Fibroblast of skin of right quadriceps (primary cell): ENCODE measurements at regions not wholly inside any gene's neighbourhood (a gene's known extent, or its start where the extent isn't known, plus 50 kb on each side); places are given as distances from the start of the nearest gene placed in this dataset.
"Not testable (repeated sequence)": the region's sequence is repeated elsewhere in the genome, so short reads cannot be mapped to it uniquely, and the experiment has no call there.

Source experiments
- DNase-seq: peaks from one replicate; pipeline ENCODE4 v3.0.0-alpha.2; 2013

DNA sequence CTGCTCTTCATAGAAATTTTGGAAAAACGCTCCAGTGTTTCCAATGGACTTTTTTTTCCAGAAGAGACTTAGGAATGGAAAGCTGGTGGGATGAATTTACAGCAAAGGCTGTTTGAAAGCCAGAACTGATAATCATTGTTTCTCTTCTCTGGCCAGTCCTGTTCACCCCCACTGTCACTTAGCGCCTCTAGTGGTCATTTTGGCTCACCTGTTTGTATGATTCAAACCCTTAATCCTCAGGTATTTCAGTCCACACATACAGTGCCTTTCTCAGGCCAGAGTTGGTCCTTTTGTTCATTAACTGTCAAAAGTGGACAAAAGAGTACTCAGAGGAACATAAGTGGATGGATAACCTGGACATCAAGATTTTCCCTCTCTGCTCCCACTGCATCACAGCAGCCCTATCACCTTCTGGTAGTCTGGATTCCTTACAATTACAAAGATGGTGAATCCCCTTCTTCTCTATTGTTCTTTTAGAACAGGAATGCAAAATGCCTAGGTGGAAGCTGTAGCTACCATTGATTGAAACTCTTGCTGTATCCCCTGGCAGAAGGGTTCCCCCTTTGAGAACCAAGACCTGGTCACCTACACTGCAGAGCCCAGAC, 177.6 kb upstream of the OLFM3 start:
- no peak for DNase-seq

DNA sequence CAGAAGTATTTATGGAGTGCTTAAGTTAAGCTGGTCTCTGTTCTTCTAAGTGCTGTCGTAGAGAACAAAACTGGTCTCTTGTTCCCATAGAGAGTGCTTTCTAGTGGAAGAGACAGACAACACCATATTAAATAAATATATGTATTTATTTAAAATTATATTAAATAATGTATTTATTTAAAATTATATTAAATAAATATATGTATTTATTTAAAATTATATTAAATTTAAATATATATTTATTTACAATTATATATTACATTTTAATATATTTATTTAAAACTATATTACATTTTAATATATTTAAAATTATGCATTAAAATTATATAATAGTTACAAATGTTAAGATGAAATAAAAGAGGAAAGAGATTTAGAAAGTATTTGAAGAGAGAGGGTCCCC, 175.5 kb upstream of the OLFM3 start:
- no peak for DNase-seq

DNA sequence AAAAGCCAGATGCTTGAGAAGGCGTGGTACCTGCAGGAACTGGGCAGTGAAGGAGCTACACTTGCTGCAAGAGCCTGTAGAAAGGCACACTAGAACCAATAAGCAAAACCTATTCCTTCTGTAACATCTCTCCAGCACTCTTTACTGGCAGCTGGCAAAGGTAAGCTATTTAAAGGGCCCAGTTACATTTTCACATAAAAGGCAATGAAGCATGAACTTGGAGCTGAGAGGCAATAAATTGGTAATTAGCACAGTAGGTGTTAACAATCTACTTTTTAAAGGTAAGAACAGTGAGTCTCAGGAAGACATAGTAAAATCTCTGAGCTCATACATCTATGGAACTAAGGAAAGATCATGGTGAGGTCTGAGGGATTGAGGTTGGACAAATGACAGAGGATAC, 167.1 kb upstream of the OLFM3 start:
- no peak for DNase-seq

- DNase-seq: no peak
These were observed 154.5 kb upstream of the OLFM3 start for GRCh38 chr1:102151242-102151641.

DNA sequence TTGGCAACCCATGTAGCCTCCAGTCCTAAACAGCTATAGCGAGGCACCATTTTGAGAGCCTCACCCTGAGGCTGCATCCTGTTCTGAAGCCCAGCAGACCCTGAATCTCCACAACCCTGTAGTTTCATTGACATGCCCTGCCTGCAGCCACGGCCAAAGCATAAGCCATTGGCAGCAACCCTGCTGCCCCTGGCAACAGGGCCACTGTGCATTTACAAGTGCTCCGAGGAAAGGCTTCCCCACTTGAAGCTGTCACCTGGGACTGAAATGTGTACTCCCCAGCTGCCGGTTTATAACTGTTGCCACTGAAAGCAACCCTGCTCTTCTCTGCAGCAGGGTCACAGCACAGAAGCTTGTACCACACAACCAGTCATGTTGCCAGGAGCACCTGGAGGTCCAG, 124.2 kb upstream of the OLFM3 start:
- no peak for DNase-seq

DNA sequence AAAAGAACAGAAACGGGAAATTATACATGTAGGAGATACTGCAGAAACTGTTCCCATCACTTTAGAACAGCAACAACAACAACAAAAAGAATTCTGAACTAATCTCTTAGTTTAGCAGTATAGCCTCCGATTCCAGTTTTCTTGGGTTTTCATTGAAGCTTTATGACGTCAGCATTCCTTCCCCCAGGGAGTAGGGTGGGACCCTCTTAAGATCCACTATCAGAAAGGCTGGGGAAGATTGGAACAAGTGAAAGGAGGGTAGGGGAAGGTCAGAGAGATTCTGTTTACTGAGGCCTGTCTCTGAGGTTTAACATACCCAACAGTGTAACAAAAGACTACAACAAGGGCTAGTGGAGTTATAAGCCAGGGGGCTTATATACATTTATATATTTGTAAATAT, 121.4 kb upstream of the OLFM3 start:
- DNase-seq: no peak

DNA sequence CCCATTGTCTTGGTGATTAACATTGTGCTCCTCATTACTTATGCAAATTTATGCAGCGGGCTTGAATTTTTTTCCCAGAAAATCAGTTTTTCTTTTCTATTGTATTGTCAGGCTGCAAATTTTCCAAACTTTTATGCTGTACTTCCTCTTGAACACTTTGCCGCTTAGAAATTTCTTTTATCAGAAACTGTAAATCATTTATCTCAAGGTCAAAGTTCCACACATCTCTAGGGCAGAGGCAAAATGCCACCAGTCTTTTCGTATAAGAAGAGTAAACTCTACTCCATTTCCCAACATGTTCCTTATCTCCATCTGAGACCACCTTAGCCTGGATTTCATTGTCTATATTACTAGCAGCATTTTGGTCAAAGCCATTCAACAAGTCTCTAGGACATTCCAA, 113.9 kb upstream of the OLFM3 start:
- DNase-seq: no peak

DNA sequence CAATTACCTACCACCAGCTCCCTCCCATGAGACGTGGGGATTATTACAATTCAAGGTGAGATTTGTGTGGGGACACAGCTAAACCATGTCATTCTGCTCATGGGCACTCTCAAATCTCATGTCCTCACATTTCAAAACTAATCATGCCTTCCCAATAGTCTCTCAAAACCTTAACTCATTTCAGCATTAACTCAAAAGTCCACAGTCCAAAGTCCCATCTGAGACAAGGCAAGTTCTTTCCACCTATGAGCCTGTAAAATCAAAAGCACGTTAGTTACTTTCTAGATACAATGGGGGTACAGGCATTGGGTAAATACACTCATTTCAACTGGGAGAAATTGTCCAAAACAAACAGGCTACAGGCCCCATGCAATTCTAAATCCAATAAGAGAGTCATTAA, 112.8 kb upstream of the OLFM3 start:
- not testable (repeated sequence) for DNase-seq

- DNase-seq: no peak
These were observed 110.7 kb upstream of the OLFM3 start for GRCh38 chr1:102107441-102107840.

DNA sequence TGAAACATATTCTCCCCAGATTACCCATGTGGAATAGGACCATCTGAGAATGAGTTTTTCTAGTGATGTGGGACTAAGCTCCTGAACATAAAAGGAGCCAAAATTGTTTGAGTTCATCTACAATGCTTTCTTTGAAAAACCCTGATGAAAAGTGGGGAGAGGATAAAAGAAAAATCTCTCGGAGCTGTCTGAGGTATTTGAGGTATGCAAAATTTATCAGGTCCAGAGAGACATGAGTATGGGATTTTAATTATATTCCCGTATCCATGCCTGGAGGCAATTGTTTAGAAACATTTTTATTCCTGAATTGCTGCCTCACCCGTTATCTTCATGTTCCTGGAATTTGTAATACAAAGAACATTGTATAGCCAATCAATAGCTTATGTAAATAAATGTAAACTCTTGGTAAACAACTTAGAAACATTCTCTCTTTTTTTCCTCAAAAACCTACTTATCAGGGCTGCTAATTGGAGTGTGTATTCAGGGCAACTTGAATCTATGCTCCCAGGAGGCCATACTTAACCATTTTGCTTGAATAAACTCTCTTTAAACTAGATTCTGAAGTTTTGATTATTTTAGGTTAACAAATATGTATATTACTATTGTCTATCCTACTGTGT, 109.3 kb upstream of the OLFM3 start:
- DNase-seq: no peak

DNA sequence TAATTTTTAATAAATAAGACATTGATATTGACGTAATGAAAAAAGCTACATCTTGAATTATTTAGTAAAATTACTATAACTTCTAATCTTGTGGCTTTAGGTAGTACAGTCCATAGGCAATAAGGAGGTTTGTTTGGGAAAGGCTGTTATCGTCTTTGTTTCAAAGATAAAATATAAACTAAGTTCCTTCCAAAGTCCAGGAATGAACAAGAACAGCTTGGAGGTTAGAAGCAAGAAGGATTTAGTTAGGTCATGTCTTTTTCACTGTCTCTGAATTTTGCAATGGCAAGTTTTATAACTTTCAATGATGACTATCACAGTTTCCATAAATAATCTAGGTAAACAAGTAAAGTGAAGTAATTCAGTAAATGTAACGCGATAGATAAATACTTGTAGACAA, 106.9 kb upstream of the OLFM3 start:
- no peak for DNase-seq

GRCh38 chr1:102102276-102102780, 105.6 kb upstream of the OLFM3 start:
- DNase-seq: no peak

DNA sequence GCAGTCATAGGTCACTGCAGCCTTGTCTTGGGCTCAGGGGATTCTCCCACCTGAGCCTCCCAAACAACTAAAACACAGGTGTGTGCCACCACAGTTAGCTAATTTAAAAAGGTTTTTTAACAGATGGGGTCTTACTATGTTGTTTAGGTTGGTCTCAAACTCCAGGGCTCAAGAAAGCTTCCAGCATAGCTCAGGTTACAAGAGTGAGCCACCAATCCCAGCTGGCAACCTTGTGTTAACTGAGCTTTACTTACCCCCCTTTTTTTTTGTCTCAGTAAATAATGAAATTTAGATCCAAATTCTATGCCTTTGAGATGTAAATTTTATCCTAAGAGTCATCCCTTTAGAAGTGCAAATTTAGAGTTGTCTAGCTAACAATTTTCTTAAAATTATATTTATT, 103.9 kb upstream of the OLFM3 start:
- DNase-seq: no peak

GRCh38 chr1:102099916-102100315, 103.2 kb upstream of the OLFM3 start:
- DNase-seq: no peak

- no peak for DNase-seq
These were observed 101.8 kb upstream of the OLFM3 start for GRCh38 chr1:102098536-102098935.

DNA sequence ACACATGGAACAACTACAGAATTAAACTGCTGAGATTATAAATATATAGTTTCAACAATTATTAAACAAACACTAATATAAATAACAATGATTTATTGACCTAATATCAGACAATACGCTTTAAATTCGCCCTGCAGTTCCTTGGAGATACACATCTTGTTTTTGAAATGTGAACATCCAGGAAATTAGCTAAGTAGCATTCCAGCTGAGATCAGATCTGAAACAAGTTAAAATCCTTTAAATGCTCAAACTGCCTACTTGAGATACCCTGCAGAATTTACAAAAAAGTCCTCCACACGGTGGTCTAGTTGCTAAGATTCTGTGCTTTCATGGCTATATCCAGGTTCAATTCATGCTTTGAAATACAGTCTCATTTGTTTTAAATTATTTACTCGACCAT, 101.4 kb upstream of the OLFM3 start:
- no peak for DNase-seq

DNA sequence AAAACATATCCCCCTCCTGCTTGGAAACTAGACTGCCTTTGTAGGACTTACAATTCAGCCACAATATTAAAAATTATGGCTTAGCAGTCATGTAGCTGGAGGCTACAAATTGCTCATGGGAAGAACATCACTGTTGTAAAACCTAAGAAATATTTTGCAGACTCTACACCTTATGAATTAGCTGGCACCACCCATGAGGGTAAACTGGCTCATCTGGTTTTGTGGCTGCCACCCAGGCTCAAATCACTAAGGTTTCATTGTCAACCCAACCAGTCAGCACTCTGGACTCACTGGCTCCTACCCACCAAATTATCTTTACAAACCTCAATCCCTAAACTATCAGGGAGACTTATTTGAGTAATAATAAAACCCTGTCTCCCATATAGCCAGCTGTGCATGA, 100.7 kb upstream of the OLFM3 start:
- no peak for DNase-seq

DNA sequence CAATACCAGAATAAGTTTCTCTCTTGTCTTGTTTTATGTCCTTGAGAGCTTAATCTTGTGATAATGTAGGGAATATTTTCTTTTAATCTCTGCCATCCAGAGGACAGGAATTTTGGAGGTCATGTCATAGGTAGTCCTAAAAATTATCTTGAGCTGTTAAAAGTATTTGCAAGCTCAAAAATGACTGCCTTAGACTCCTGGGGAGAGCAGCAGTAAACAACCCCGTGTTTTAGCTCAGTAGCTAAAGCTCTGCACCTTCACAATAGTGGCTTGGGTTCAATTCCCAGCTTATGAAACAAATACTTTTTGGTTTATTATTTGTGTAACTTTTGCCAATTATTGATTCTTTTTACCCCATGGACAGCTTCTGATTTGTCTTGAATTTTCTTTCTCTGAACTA, 99.4 kb upstream of the OLFM3 start:
- no peak for DNase-seq

DNA sequence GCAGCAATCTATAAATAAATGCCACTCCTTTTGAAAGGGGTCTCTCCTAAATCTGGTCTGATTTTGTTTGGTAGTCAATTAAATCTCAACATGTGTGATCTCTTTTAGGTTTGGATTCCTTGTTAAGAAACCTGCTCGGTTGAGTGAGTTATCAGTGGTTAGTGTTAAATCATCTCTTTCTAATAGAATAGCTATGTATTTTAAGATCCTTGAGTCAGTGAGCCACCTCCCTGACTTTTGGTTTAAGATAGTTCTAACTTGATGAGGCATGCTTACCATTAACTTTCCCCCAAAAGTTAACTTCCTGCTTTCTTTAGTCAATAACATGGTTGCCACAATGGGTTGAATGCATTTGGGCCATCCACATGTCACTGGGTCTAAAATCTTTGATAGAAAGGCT, 93.1 kb upstream of the OLFM3 start:
- DNase-seq: no peak

DNA sequence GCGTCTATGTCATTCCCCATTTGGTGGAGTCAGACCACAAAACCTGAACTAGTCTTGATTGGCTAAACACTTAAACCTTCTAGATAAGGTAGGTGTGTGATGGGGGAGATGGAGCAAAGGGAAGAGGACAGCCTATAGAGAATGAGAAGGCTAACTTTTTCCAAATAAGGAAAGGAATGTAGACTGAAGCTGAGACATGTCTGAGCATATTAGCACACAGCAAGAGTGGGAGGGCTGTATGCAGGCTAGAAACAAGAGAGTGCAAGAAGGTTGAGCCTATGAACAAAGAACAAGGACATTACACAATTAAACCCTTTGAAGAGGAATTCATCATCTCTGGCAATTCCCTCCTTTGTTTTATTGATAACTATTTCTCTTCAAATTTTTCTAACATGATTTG, 89.2 kb upstream of the OLFM3 start:
- DNase-seq: no peak

- no peak for DNase-seq
These were observed 88.2 kb upstream of the OLFM3 start for GRCh38 chr1:102084771-102085535.

DNA sequence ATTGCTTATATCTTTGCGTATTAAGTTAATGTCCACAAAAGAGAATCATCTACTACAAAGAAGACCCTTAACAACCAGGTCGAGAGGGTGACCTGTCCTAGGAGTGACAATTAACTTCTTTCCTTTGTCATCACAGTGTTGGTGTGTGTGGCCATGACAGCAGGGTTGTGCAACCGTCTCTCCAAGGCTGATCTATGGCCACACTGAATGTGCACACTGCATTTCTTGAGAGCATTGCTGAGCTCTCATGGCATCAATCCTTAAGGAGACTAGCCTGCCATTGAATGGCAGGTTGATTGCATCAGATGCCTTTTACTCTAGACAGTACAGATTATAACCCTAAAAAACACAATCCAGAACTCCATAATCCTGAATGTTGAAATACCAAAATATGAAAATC, 86.5 kb upstream of the OLFM3 start:
- DNase-seq: no peak

GRCh38 chr1:102074874-102075273, 78.1 kb upstream of the OLFM3 start:
- no peak for DNase-seq

DNA sequence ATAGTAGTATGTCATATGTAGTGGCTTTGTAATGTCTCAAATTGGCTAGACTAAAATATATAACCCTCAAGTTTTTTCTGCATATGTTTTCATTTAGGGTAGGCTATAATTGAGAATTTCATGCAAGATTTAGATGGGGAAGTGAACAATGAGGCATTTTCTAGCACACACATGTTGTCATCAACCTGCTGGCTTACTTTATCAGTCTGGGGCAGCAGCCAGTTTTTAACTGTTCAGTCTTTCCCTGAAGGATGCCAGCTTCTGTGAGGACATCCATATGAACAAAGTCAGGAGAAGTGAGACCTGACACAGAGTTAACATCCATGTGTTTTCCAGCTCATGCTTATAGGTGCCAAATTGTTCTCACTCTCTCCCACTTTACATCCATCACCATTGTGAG, 74.7 kb upstream of the OLFM3 start:
- no peak for DNase-seq
